Esophagus squamous epithelium (tissue), 4 donors: ENCODE measurements at regions not wholly inside any gene's neighbourhood (a gene's known extent, or its start where the extent isn't known, plus 50 kb on each side); places are given as distances from the start of the nearest gene placed in this dataset.

ENCODE experiments used
- CTCF ChIP-seq, 6 experiments: fragments of 450-650 bp in 4 of 6; fragments of 200-600 bp in 2 of 6; sonication (generic) in 2 of 6; IDR thresholded peaks; one replicate each; pipeline ENCODE4 v1.5.1; 2016 to 2019; ENCODE audit warnings: antibody characterized with exemption in 6 of 6, mild to moderate bottlenecking in 4 of 6, moderate library complexity in 4 of 6
- POLR2A ChIP-seq, 4 donors: fragments of 450-650 bp; IDR thresholded peaks; one replicate each; pipeline ENCODE4 v1.6.1; 2017; ENCODE audit warnings: antibody characterized with exemption in 4 of 4, mild to moderate bottlenecking in 4 of 4, moderate library complexity in 3 of 4

- TF ChIP-seq CTCF (IDR thresholded peaks at IDR 0.05) (no peak), POLR2A (IDR thresholded peaks at IDR 0.05) (no peak)
These were observed 173.4 kb upstream of the C2CD4B start for GRCh38 chr15:62338497-62338896.
